ENCODE measurements at regions not wholly inside any gene's neighbourhood (a gene's known extent, or its start where the extent isn't known, plus 50 kb on each side); places are given as distances from the start of the nearest gene placed in this dataset.
A peak's percentile ranks its signal among the peaks of the same experiment; 100 is the strongest.

DNA sequence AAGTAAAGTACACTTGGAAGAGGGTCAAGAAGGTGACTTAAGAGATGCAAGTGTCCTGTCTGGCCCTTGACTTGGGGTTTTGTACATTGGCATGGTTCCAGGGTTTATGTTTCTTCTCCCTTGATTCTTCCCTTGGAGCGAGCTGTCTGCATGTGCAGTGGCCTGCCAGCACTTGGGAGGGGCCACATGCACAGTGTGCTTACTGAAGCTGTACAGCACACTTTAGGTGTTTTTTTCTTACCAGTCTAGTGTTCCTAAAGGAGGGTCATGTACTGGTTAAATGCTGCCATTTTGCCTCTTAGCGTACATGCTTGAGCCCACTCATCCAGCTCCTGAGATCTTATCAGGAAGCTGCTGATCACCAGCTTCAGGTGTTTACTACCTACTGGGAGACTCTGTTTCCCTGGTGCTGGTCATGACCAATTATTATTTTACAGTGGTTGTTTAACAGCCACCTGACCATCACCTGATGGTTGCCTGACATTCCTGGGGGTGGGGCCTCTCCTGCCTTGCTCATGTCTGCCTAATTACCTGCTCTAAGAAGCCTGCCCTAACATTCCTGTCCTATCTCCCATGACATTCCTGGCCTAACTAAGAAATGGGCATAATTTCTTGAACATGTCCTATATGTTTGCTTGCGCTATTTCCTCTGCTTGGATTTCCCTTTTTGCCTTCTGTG, 182.9 kb downstream of the MCHR2 start (continued):
- TF ChIP-seq KAT8 (CRISPR knock-in tag; IDR thresholded peaks at IDR 0.05) (no peak), SAFB2 (CRISPR knock-in tag; IDR thresholded peaks at IDR 0.05; ENCODE audit: borderline replicate concordance, low read depth) (no peak), TSC22D2 (CRISPR knock-in tag; IDR thresholded peaks at IDR 0.05; ENCODE audit: borderline replicate concordance) (no peak)

DNA sequence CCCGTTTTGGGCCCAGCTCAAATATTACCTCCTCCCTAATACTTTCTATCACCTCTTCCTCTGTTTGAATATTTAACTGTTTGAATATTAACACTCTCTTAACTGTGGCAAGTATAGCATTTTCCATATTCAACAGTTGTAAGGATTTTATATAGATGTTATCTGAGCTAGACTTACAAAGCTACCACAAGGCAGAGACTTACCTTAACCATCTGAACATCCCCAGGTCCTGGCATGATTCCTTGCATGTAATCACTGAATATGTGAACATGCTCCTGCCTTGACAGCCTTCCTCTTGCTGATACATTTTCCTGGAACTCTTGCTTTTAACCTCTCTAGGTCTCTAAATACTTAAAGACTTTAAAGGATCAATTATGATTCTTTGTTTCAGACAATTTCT, 182.4 kb downstream of the MCHR2 start:
- no peak overlapping the region for H3K27ac ChIP-seq (ENCODE audit: extremely low read length, insufficient read depth, low read length)
- CTCF ChIA-PET (ENCODE audit: low intra/inter-chr PET ratio, low total read pairs): no interaction called here
- no peak for FAIRE-seq
- intact Hi-C loops (cut with micrococcal nuclease; ENCODE audit: unreplicated experiment) (no loop called here), in situ Hi-C loops (cut with HindIII; ENCODE audit: extremely low pct_ligation_motif_present, low pct_unique_long_range_greater_than_20kb) (loop anchor here (25.0 kb wide), 1 partner anchor 474 kb away; the partner anchor contains the start of gene FAXC)
- no peak for DNase-seq (ENCODE audit: low spot score)
- 10% methylated on average over 1 of the region's 1 CpG for WGBS (ENCODE audit: low lambda C conversion rate)
- H2AFZ ChIP-seq (ENCODE audit: low read length): no peak overlapping the region
- no peak overlapping the region for H3K9ac ChIP-seq (ENCODE audit: insufficient read depth, low read depth, low read length)
- H4K20me1 ChIP-seq (ENCODE audit: insufficient read depth, low read length): no peaks in the 10 kb centered on the region
- POLR2A ChIA-PET: no interaction called here
- H3K4me3 ChIP-seq (replicated peaks in 1 of 3; ENCODE audit: insufficient read depth in 1 of 3, low read depth in 2 of 3, low read length in 3 of 3): no peak overlapping the region
- no peak for TF ChIP-seq TEAD2 (CRISPR knock-in tag; IDR thresholded peaks at IDR 0.05)
- TF ChIP-seq ZSCAN20 (CRISPR knock-in tag; IDR thresholded peaks at IDR 0.05; ENCODE audit: borderline replicate concordance): no peak
- peaks cover 7% of the 10 kb centered on the region for H3K4me1 ChIP-seq (ENCODE audit: insufficient read depth, low read length)
- H3K27me3 ChIP-seq (ENCODE audit: control insufficient read depth in 1 of 2, insufficient read depth in 2 of 2, low read length in 2 of 2): no peaks in the 10 kb centered on the region
- ATAC-seq: no peak
- H3K36me3 ChIP-seq (replicated peaks in 1 of 2; ENCODE audit: control insufficient read depth in 1 of 2, insufficient read depth in 2 of 2, low read length in 2 of 2): no peaks in the 10 kb centered on the region
- BruUV-seq (replicated peaks): no TSS peak
- H3K9me3 ChIP-seq (ENCODE audit: low read length): no peaks in the 10 kb centered on the region
- H3K4me2 ChIP-seq (ENCODE audit: low read depth, low read length): no peak overlapping the region
- no peaks in the 10 kb centered on the region for H3K79me2 ChIP-seq (ENCODE audit: insufficient read depth, low read length)

DNA sequence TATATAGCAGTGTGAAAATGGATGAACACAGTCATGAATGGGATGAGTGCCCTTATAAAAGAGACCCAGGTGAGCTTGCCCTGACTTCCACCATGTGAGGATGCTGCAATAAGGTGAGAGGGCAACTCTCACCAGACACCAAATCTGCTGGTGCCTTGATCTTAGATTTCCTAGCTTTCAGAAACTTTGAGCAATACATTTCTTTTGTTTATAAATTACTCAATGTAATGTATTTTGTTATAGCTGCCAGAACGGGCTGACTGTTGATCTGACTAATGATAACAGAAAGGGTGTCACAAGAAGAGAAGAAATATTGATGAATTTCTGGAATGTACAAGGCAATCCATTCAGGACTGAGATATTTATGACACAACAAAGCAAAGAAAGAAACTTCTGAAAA, 180.5 kb downstream of the MCHR2 start:
- peak; percentile 74; the same call in 1 of the 2 replicates for TF ChIP-seq ZNF12 (CRISPR knock-in tag; IDR thresholded peaks at IDR 0.05)
- no peak for TF ChIP-seq ZNF678 (CRISPR knock-in tag; IDR thresholded peaks at IDR 0.05)
- TF ChIP-seq, protein P1, sequence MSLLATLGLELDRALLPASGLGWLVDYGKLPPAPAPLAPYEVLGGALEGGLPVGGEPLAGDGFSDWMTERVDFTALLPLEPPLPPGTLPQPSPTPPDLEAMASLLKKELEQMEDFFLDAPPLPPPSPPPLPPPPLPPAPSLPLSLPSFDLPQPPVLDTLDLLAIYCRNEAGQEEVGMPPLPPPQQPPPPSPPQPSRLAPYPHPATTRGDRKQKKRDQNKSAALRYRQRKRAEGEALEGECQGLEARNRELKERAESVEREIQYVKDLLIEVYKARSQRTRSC (CRISPR knock-in tag; IDR thresholded peaks at IDR 0.05; ENCODE audit: low read depth): no peak
- WGBS (ENCODE audit: low lambda C conversion rate): 0% methylated on average over 1 of the region's 1 CpG
- Histone ChIP-seq H3K4me3 (replicated peaks in 1 of 3; ENCODE audit: insufficient read depth in 1 of 3, low read depth in 2 of 3, low read length in 3 of 3) (no peak overlapping the region), H3K27me3 (ENCODE audit: control insufficient read depth in 1 of 2, insufficient read depth in 2 of 2, low read length in 2 of 2) (no peaks in the 10 kb centered on the region), H2AFZ (ENCODE audit: low read length) (no peak overlapping the region), H3K79me2 (ENCODE audit: insufficient read depth, low read length) (no peaks in the 10 kb centered on the region), H3K9ac (ENCODE audit: insufficient read depth, low read depth, low read length) (no peak overlapping the region), H3K9me3 (ENCODE audit: low read length) (no peaks in the 10 kb centered on the region), H3K4me1 (ENCODE audit: insufficient read depth, low read length) (peaks cover 7% of the 10 kb centered on the region), H3K36me3 (replicated peaks in 1 of 2; ENCODE audit: control insufficient read depth in 1 of 2, insufficient read depth in 2 of 2, low read length in 2 of 2) (no peaks in the 10 kb centered on the region), H3K27ac (ENCODE audit: extremely low read length, insufficient read depth, low read length) (no peak overlapping the region), H3K4me2 (ENCODE audit: low read depth, low read length) (no peak overlapping the region), H4K20me1 (ENCODE audit: insufficient read depth, low read length) (no peaks in the 10 kb centered on the region)
- intact Hi-C loops (cut with micrococcal nuclease; ENCODE audit: unreplicated experiment): no loop called here
- ChIA-PET POLR2A (no interaction called here), CTCF (ENCODE audit: low intra/inter-chr PET ratio, low total read pairs) (no interaction called here)
- no peak for DNase-seq (ENCODE audit: low spot score)
- no peak for ATAC-seq
- BruUV-seq (replicated peaks): no TSS peak
- no peak for FAIRE-seq
- in situ Hi-C loops (cut with HindIII; ENCODE audit: extremely low pct_ligation_motif_present, low pct_unique_long_range_greater_than_20kb): loop anchor here (25.0 kb wide), 1 partner anchor 476 kb away; the partner anchor contains the start of gene FAXC
